NCI-H1436 (cell line): ENCODE measurements at regions not wholly inside any gene's neighbourhood (a gene's known extent, or its start where the extent isn't known, plus 50 kb on each side); places are given as distances from the start of the nearest gene placed in this dataset.
A peak's percentile ranks its signal among the peaks of the same experiment; 100 is the strongest.
"Not testable (repeated sequence)": the region's sequence is repeated elsewhere in the genome, so short reads cannot be mapped to it uniquely, and the experiment has no call there.

ENCODE experiments used
- DNase-seq: peaks from one replicate; lab custom pipeline; 2025; lab: John Stamatoyannopoulos, UW

DNA sequence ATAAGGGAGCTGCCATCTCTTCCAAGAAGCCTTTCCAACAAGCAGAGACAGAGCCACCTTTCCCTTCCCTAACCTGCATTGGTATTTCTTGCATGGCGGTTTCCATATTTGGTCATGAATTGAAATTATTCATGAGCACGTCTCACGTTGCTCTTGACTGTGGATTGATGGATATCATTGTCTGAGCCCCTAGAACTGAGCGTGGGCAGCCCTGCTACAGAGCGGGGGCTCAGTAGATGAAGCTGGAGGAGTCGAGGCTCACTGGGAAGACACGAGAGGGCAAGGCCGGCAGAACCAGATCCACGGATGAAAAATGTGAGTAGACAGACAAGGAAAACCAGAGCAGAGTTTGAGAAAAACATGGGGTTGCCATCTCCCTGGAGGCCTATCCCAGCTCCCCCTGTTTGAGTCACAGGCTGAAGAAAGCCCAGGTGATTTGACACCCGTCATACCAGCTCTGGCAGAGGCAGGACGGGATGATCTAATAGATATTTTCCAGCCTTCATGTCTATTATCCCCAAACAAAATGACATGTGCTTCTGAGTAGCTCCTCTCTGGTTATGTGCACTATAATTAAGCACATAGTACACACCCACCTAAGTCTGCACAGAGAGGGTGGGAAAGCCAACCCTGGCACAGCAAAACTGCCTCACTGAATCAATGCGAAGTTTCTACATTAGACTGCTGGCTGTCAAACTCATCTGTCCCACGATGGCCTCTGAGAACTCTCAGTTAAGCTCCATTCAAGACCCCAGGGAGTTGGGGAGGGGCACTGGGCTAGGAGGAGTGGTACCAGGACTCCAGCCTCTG is 363.5 kb upstream of the KLHL29 start:
- no peak for DNase-seq

DNA sequence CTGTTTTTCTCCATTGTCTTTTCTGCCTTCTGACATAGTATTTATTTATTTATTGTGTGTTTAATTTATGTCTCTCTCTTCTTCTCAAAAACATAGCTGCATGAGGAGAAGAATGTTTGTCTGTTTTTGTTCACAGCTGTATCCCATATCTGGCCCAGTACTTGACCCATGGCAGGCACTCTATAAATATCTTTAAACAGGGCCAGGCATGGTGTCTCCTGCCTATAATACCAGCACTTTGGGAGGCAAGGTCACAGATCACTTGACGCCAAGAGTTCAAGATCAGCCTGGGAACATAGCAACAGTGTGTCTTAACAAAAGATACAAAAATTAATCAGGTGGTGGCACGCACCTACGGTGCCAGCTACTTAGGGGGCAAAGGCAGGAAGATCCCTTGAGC is 361.3 kb upstream of the KLHL29 start:
- no peak for DNase-seq

DNA sequence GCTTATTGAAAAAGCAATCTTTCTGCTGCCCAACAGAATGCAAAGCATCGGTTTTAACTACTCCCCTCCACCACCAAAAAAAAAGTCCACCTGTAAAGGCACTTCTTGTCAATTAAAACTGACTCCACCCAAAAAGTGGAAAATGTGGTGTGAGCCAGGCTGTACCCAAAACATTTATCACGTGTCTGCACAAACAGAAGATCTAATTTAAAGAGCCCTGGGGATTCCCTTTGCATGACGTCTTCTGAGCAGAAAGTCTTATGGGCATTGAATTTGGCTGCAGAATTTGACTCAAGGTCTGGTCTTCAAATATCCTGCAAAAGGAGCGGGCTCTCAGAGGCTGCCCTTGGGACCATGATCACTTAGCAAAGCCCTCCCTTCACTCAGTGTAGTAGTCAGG is 358.3 kb upstream of the KLHL29 start:
- DNase-seq: no peak

DNA sequence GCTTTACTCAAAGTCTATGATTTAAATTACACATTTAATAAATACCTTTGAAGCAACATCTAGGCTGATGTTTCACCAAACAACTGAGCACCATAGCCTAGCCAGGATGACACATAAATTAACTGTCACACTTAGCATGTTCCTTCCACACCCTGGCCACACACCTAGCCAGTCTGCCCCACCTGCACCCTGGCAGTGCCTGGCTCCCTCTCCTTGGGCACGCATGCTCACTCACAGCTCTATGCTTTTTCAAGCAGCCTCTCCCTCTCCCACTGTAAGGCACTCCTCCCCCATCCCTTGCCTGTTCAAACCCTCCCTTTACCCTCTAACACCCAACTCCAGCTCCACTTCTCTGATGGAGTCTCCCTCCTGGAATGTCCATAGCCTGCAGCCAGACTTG is 357.6 kb upstream of the KLHL29 start:
- DNase-seq: no peak

DNA sequence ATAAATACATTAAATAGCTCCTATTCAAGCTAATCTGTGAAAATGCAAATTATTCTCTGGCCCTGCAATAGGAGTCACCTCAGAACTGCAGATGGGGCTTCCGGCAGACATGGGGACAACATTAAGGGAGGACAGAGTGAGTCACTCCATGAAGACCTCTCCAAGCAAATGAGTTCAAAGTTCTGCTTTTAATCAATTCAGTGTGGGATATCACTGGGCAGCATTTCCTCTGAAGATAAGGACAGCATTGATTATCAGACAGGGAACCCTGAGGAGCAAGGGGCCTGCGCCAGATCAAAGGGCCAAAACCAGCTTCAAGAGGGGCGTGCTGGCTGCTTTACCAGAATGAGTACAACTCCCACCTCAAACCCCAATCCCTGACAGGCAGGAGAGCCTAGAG is 356.9 kb upstream of the KLHL29 start:
- DNase-seq: no peak

DNA sequence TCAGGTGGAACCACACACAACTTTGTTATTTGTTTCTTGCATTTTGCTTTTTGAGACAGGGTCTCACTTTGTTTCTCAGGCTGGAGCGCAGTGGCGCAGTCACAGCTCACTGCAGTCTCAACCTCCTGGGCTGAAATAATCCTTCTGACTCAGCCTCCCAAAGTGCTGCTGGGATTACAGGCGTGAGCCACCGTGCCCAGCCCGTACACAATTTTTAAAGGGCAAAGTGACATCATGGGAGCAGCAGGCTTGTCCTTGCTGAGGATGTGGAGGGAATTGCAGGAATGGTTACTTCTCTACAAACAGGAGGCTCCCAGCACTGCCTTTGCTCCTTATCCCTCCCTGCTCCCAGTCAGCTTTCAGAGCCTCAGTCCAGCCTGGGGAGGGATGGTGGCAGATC is 355.9 kb upstream of the KLHL29 start:
- DNase-seq: no peak

DNA sequence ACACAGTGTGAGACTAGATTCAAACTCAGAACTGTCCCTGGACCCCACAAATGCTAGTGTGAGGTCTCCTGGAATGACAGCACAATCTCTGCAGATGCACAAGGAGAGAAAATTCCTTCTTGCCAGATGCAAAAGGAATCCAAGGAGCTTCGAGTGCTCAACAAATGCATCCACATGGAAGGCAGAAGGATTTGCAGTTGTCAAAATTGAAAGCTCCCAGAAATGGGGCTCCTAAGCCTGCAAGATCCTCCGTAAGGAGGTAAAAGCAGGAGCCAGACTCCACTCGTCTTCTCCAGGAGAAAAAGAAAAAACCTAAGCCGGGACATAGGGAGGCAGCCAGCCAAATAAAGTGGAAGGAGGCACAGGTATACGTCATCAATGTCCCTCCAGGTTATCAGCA is 355.0 kb upstream of the KLHL29 start:
- no peak for DNase-seq

DNA sequence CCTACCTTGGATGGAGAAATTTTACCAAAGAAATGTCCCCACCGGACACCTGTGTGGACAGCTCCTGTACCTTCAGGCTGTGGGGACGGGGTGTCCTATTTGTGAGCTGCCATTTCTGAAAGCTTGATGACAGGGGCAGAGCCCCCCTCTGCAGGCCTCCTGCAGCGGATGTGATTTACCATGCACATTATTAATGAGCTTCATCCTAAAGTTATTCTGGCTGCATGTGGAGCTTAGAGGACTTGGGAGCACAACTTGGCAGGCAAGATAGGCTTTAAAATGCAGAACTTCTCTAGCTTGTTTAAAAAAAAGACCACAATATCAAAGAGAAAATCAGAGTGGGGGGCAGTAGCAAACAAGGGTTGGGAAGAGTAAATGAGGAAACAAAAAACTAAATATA is 350.0 kb upstream of the KLHL29 start:
- no peak for DNase-seq

DNA sequence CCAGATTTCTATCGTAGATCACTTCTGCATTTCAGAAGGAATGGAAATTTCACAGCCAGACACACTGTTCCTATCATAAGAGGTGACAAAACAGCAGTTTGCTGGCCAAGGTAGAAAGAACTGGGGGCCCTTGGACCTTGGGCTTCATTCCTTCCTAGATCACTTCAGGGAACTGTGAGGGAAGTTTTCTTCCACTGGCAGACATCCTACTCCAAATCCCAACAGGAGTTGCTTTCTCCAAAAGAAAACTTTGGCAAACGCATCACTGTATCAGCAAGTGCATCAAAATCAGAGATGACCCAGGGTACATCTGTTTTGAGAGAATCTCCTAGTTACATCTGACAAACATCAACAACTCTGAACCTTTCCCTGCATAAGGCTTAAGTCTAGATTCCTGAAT is 348.4 kb upstream of the KLHL29 start:
- DNase-seq: no peak

DNA sequence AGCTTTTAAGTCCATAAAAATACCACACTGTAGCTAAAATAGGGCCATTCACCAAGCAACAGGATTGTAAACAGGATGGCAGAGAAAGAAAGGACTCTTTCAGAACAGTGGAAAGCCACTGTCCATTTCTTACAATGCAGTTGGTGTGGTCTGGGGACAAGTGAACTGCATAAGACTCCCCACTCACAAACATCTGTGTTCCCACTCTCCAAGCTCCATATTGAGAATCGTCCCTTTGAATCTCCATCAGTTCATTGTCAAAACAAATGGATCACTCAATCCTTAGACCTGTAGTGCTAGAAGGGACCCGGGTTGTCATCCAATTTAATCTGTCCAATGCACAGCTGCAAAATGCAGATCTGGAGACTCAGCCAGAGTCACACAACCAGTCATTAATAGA is 347.4 kb upstream of the KLHL29 start:
- no peak for DNase-seq

DNA sequence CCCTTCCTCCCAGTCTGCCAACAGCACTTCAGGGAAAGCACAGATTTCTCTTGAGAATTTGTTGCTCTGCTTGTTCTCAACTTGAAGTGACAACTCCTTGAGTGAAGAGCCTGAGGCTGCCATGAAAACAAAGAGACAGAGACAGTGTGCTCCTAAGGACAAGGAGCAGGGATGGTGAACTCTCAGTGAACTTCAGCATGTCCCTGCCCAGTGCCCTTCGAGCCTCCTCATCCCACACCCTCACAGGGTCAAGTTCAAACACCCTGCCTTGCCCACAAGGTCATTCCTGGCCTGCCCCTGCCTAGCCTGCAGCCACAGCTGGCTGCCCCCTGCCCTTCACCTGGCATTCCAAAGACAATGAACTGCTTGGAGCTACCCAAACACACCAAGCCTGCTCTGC is 343.5 kb upstream of the KLHL29 start:
- no peak for DNase-seq

DNA sequence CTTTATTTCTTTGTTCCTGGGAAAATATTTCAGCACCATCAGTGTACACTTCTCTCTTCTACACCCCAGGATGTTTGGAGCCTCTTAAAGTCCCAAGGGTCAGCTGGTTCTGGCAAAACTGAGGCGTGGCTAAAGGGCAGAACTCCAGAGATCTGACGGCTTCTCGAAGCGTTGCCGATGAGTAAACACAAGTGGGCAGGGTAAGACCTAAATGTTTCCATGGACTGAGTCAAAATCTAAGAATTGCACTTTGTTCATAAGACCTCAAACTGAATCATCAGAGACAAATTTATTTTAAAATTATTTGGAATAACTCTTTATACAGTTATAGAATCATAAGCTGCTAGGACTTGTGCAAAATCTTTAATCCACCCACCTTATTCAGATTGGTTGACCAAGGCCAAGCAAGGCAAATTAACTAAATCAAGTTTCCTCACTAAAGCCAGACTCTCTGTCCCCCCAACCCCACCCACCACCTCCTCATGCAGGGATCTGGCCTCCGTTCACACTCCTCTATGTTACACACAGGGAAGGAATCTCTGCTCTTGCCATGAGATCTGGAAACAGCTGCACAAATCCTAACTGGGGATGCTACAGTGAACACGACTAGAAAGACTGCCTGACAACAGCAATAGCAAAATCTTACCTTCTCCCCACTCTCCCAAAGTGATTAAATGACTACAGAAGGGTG is 342.6 kb upstream of the KLHL29 start:
- no peak for DNase-seq

DNA sequence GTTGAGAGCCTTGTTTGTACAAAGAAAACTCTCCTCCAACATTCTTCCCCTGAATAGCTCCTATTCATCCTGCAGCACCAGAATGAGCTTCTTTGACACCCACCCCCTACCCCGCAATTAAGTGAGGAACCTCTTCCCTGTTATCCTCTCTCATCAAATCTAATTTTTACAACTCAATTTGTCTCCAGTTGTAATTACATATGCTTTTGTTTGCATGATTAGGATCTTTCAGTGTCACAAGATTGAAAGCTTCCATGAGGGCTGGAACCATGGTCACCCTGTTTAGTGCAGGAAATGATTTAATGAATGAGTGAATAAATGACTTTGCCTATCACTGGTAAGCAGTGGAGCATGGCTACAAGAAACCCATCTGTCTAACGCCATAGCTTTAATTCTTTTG is 334.6 kb upstream of the KLHL29 start:
- DNase-seq: no peak

DNA sequence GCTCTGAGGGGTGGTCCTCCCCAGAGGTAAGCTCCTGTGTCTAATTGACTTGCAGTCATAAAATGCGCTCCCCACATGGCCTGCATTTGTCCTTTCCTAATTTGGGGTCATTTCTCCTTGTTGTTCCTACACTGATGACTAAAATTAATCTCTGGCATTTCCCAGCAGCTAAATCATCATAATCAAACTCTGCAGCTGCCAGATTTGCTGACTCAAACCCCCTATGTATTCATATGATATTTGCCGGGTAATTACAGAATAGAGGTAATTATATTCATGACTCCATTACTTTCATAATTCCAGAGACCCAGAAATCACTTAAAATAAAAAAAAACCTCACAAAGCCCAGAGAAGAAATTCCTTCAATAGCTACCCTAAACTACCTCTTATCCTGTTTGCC is 331.4 kb upstream of the KLHL29 start:
- no peak for DNase-seq

DNA sequence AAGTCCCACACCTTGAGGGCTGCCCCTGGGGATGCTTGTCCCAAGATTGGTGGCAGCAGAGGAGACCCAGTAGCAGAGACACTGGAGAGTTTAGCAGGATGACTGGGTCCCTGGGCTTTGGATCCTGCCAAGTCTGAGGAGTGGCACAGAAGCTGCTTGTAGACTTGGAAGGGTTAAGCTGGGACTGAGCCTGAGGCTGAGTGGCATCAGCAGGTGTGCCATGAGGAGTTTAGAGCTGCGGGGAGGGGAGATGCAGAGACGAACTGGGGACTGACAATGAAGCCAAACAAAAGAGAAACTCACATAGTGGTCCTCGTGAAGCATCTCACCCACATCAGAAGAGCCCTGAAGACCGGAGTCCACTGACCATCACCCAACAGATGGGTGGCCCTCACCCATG is 329.7 kb upstream of the KLHL29 start:
- no peak for DNase-seq

DNA sequence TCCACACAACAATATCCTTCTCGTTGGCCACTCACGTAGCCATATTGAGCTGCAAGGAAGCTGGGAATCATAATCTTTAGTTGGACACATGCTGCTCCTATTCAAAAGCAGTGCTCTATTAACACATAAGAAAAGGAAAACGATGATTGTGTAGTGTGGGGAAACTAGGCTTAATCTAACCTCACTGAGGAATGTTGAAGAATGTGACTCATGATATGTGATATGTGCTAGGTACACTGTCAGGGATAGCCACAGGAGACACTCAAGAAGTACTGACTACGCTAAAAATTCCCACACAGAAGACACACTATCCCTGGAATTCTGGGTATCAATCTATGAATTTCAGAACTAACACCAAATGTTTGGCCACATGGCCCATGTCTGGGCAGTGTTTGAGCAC is 328.1 kb upstream of the KLHL29 start:
- DNase-seq: not testable (repeated sequence)

DNA sequence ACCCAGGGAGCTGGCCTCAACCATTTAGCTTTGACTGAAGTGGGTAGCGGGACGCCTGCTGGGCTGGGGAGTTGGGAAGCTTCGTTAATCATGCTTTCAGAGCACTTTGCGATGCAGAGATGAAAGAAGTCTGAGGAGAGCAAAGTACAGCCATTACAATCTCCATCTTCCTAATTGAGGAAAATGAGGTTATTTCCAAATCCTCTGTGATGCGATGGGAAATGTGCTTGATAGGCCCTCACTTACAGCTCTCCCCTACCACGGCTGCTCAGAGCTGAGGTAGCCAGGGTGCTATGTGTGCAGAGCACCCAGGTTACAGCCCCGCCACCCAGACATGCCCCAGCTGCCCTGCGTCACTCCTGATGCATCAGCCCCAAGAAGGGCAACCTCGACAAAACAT is 326.5 kb upstream of the KLHL29 start:
- DNase-seq: no peak

DNA sequence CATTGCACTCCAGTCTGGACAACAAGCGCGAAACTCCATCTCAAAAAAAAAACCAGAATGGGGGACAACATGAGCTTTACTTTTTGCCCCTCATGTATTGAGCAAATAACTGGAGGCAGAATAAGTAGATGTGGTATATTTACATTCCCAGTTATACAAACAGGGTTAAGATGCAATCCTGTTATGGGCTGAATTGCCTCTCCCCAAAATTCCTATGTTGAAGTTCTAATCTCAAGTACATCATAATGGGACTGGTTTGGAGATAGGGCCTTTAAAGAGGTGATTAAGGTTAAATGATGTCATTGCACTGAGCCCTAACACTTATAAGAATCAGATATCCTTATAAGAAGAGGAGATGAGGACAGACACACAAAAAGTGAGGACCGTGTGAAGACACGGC is 319.8 kb upstream of the KLHL29 start:
- no peak for DNase-seq

DNA sequence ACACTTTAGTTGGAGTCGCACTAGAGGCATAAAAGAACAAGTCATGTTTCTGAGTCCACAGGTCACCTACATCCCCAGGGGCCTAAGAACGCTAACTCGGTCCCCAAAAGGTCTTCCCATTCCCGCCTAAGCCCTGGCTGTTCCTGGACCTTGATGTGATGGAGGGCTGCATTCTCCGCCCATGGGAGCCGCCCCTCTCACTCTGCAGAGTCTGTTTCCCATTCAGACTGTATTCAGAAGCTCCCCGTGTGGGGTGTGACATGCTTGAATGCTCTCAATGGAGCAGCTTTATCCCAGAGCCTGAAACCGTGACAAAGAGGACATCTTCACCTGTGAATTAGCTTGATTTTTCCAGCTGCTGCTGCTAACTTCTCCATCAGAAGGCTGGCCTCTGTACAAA is 319.0 kb upstream of the KLHL29 start:
- no peak for DNase-seq

DNA sequence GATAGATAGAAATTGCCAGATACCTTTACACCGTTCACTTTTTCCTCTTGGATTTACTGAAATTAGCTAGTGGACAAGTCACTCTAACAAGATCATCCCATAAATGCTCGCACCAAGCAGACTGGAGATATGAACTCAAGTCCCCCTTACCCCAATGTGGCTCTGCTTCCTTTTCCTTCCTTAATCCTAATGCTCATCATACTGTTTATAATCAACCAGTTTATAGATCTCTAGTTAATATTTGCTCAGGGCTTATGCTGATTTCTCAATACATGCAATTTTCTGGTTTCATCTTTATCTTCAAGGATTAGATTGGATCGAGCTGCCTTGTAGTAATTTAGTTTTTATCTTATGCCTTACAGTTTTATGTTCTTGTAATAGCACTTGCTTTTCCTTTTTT is 318.3 kb upstream of the KLHL29 start:
- DNase-seq: no peak

DNA sequence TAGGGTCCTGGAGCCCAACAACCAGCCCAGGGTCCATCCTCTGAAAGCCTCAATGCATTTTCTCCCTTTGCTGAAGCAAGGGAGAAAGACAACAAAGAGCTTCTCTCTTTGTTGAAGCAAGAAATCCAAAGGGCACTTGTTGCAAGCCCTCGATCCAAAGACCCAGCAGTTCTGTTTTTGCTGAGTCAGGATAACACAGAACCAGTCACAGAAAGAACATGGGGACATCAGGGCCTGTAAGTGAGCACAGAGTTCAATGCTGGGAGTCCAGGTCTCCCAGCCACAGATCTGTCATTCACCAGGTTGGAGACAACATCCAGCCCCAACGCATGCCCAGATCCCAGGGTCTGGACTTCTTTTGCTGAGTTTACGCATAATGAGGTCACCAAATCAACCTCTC is 315.8 kb upstream of the KLHL29 start:
- DNase-seq: no peak

DNA sequence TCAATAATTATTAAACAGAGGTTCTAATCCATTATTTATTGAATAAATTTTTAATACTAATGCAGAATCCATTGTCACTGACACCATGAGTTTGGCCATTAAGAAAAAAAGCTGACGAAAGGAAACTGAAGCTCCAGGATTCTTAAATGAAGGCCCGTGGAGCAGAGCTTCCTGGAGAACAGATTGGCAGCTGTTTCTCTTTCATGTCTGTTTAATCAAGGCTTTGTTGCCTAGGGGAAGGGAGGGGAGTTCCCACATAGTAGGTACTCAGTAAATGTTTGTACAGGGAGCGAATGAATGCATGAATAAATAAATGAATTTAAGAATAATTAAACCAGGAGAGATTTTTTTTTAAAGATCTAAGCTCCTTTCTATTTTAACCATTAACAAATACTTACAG is 315.1 kb upstream of the KLHL29 start:
- peak; percentile 34 for DNase-seq

DNA sequence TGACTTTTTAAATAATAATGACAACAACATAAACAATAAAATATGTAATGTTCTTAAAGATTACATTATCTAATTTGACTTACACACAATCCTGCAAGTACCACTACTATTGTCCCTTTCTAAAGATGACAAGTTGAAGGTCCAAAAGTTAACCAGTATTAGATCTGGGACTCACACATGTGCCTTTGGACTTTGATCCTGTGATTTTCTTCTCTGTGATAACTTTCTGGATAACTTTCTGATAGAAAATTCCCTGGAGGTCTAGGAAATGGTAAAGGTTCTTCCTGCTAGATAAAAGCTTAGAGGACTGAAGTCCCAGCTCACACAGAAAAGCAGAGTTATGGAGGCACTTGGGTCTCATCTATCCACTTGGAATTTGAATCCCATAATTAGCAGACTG is 311.9 kb upstream of the KLHL29 start:
- DNase-seq: no peak

DNA sequence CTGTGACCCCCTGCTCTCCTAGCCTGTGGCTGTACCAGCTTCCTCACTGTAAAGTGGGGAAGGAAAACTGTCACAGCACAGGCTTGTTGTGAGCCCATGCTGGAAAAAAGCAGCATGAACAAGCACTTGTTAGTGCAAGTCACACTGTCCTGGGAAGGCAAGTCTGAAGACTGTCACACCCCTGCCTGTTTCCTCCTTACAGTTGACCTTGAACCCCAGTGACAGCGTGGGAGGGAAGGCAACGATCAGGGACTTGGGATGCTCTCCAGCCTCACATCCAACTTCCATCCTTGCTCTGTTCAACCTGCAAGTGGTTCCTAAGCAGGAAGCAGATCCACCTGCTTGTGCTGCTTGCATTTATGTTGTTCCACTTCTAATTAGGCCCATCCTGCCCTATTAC is 311.3 kb upstream of the KLHL29 start:
- peak; percentile 39 for DNase-seq
